PC-3 (cell line): ENCODE measurements at regions not wholly inside any gene's neighbourhood (a gene's known extent, or its start where the extent isn't known, plus 50 kb on each side); places are given as distances from the start of the nearest gene placed in this dataset.

Experiments
- ATAC-seq: fragments of 200-7000 bp; cut with Tn5 transposase; 2 replicates; pipeline ENCODE4 v1.9.1; 2020; ENCODE audit warnings: mild to moderate bottlenecking, moderate library complexity
- BruUV-seq: library from RNA; stranded (reverse); fragments of 400-500 nt; replicated peaks from 2 replicates; lab custom pipeline; 2021; lab: Mats Ljungman, UMichigan
- CTCF ChIA-PET: fragments of 300-600 bp; sonication (Branson Sonifier 250); formaldehyde crosslinking; loops from one replicate; lab custom pipeline; 2022; ENCODE audit warnings: antibody characterized with exemption; lab: Charles Lee
- POLR2A ChIA-PET: fragments of 300-600 bp; sonication (Branson Sonifier 250); formaldehyde crosslinking; loops from one replicate; lab custom pipeline; 2022; ENCODE audit warnings: antibody characterized with exemption; ENCODE audit not compliant: unreplicated experiment; lab: Charles Lee
- DNase-seq: peaks from one replicate; pipeline ENCODE4 v3.0.0-alpha.2; 2015
- H2AFZ ChIP-seq: fragments of 300-600 bp; sonication (generic); 2 replicates; pipeline ENCODE4 v1.6.0; 2016; ENCODE audit warnings: antibody characterized with exemption, low read length
- H3F3A ChIP-seq: fragments of 300-600 bp; sonication (generic); one replicate; pipeline ENCODE4 v1.6.0; 2017; ENCODE audit warnings: antibody characterized with exemption, low read length, control low read depth, mild to moderate bottlenecking; ENCODE audit not compliant: unreplicated experiment
- H3K27ac ChIP-seq: fragments of 300-600 bp; sonication (generic); 2 replicates; pipeline ENCODE4 v1.5.1; 2016; ENCODE audit warnings: mild to moderate bottlenecking, low read length
- H3K27me3 ChIP-seq: fragments of 300-600 bp; sonication (generic); 2 replicates; pipeline ENCODE4 v1.6.1; 2016; ENCODE audit warnings: low read length, mixed read lengths
- H3K36me3 ChIP-seq: fragments of 300-600 bp; sonication (generic); 2 replicates; pipeline ENCODE4 v1.6.1; 2016; ENCODE audit warnings: low read depth, mixed run types, low read length, mixed read lengths
- H3K4me1 ChIP-seq: fragments of 300-600 bp; sonication (generic); 2 replicates; pipeline ENCODE4 v1.5.1; 2016; ENCODE audit warnings: low read length; ENCODE audit not compliant: insufficient read depth
- H3K4me2 ChIP-seq: fragments of 300-600 bp; sonication (generic); 2 replicates; pipeline ENCODE4 v1.6.0; 2016; ENCODE audit warnings: low read length
- H3K4me3 ChIP-seq: fragments of 300-600 bp; sonication (generic); 2 replicates; pipeline ENCODE4 v1.5.1; 2016; ENCODE audit warnings: mild to moderate bottlenecking, low read length, mixed read lengths
- H3K79me2 ChIP-seq: fragments of 300-600 bp; sonication (generic); 2 replicates; pipeline ENCODE4 v1.6.1; 2017; ENCODE audit warnings: low read length, mixed read lengths
- H3K9ac ChIP-seq: fragments of 300-600 bp; sonication (generic); 2 replicates; pipeline ENCODE4 v1.6.0; 2016; ENCODE audit warnings: mild to moderate bottlenecking, low read length
- H3K9me2 ChIP-seq: fragments of 300-600 bp; sonication (generic); replicated peaks from 2 replicates; pipeline ENCODE4 v1.6.1; 2016; ENCODE audit warnings: mixed run types, low read length, mixed read lengths
- H3K9me3 ChIP-seq: fragments of 300-600 bp; sonication (generic); 2 replicates; pipeline ENCODE4 v1.6.1; 2016; ENCODE audit warnings: low read length, mixed read lengths
- H4K20me1 ChIP-seq: fragments of 300-600 bp; sonication (generic); 2 replicates; pipeline ENCODE4 v1.6.1; 2016; ENCODE audit warnings: low read length, mixed read lengths
- CTCF ChIP-seq: fragments of 300-600 bp; sonication (generic); conservative IDR thresholded peaks from 2 replicates; pipeline ENCODE4 v1.5.1; 2017; ENCODE audit warnings: antibody characterized with exemption, low read depth, mild to moderate bottlenecking, low read length
- EZH2 ChIP-seq: fragments of 300-600 bp; sonication (generic); IDR thresholded peaks from one replicate; pipeline ENCODE4 v1.6.1; 2017; ENCODE audit warnings: antibody characterized with exemption, mild to moderate bottlenecking, low read length; ENCODE audit not compliant: unreplicated experiment
- EZH2phosphoT487 ChIP-seq: fragments of 300-600 bp; sonication (generic); IDR thresholded peaks from 2 replicates; pipeline ENCODE4 v1.6.1; 2018; ENCODE audit warnings: mild to moderate bottlenecking, antibody characterized with exemption, low read length, borderline replicate concordance
- intact Hi-C: fragments of 100-400 bp; cut with micrococcal nuclease; formaldehyde crosslinking; loops from 2 replicates; pipeline ENCODE4 v1.9.0; 2023

GRCh38 chr6:23511817-23512216 is 614.2 kb upstream of the NRSN1 start:
- Histone ChIP-seq H3K27me3 (no peaks in the 10 kb centered on the region), H3F3A (no peaks in the 10 kb centered on the region), H3K36me3 (no peaks in the 10 kb centered on the region), H3K9me2 (no peaks in the 10 kb centered on the region), H3K27ac (no peak overlapping the region), H3K79me2 (no peaks in the 10 kb centered on the region), H3K4me2 (no peak overlapping the region), H3K4me3 (no peak overlapping the region), H3K4me1 (no peaks in the 10 kb centered on the region), H3K9ac (no peak overlapping the region), H4K20me1 (no peaks in the 10 kb centered on the region), H2AFZ (no peak overlapping the region), H3K9me3 (no peaks in the 10 kb centered on the region)
- BruUV-seq: no TSS peak
- intact Hi-C loops: no loop called here
- ATAC-seq (peak; percentile 74), DNase-seq (no peak)
- CTCF ChIA-PET: interaction anchor here (0.7 kb wide), 1 partner anchor 368 kb away, joined by 3 read pairs; no protein-coding TSS in a partner anchor
- no peak for TF ChIP-seq EZH2
- TF ChIP-seq EZH2phosphoT487: no peak
- TF ChIP-seq CTCF: no peak
- POLR2A ChIA-PET: no interaction called here

- DNase-seq: no peak
- POLR2A ChIA-PET: no interaction called here
- no peak overlapping the region for H3K27ac ChIP-seq
- TF ChIP-seq EZH2 (no peak), CTCF (no peak)
- H3K9ac ChIP-seq: no peak overlapping the region
- no peak for ATAC-seq
- H3K4me2 ChIP-seq: no peak overlapping the region
- no peaks in the 10 kb centered on the region for H3K9me2 ChIP-seq
- no peaks in the 10 kb centered on the region for H3K9me3 ChIP-seq
- no peaks in the 10 kb centered on the region for H4K20me1 ChIP-seq
- H3K4me1 ChIP-seq: no peaks in the 10 kb centered on the region
- intact Hi-C loops: no loop called here
- no peaks in the 10 kb centered on the region for H3F3A ChIP-seq
- no peak overlapping the region for H2AFZ ChIP-seq
- no peaks in the 10 kb centered on the region for H3K79me2 ChIP-seq
- BruUV-seq: no TSS peak
- H3K4me3 ChIP-seq: no peak overlapping the region
- no peaks in the 10 kb centered on the region for H3K36me3 ChIP-seq
- no peaks in the 10 kb centered on the region for H3K27me3 ChIP-seq
- CTCF ChIA-PET: no interaction called here
Measured at GRCh38 chr6:23518294-23518693, 607.7 kb upstream of the NRSN1 start.

- Histone ChIP-seq H3K36me3 (no peaks in the 10 kb centered on the region), H2AFZ (no peak overlapping the region), H3K4me3 (no peak overlapping the region), H3K27me3 (no peaks in the 10 kb centered on the region), H3K79me2 (no peaks in the 10 kb centered on the region), H3F3A (no peaks in the 10 kb centered on the region), H3K4me2 (no peak overlapping the region), H3K9me2 (no peaks in the 10 kb centered on the region), H3K9ac (no peak overlapping the region), H3K4me1 (peaks cover 14% of the 10 kb centered on the region), H4K20me1 (no peaks in the 10 kb centered on the region), H3K27ac (no peak overlapping the region), H3K9me3 (no peaks in the 10 kb centered on the region)
- DNase-seq: no peak
- no TSS peak for BruUV-seq
- ChIA-PET POLR2A (no interaction called here), CTCF (no interaction called here)
- no peak for ATAC-seq
- intact Hi-C loops: no loop called here
- no peak for TF ChIP-seq EZH2
- no peak for TF ChIP-seq CTCF
Measured at GRCh38 chr6:23522792-23523547, 603.0 kb upstream of the NRSN1 start.
